Astrocyte (in vitro differentiated cells and primary cell): ENCODE measurements at regions not wholly inside any gene's neighbourhood (a gene's known extent, or its start where the extent isn't known, plus 50 kb on each side); places are given as distances from the start of the nearest gene placed in this dataset.

Experiments used
- DNase-seq: peaks from one replicate; pipeline ENCODE4 v3.0.0-alpha.2; 2010; ENCODE audit warnings: low read depth
- FAIRE-seq: peaks from 2 replicates; lab custom pipeline; 2011; peaks lifted over from hg19 to GRCh38; lab: Jason Lieb, UNC
- H2AFZ ChIP-seq: 2 replicates; pipeline ENCODE4 v1.6.0; 2012; ENCODE audit warnings: low read depth, low read length, inconsistent platforms
- H3K27ac ChIP-seq: 2 replicates; pipeline ENCODE4 v1.5.1; 2011; ENCODE audit warnings: low read depth, low read length, inconsistent platforms
- H3K27me3 ChIP-seq: 2 replicates; pipeline ENCODE4 v1.6.0; 2011; ENCODE audit warnings: low read length, inconsistent platforms; ENCODE audit not compliant: insufficient read depth
- H3K36me3 ChIP-seq: 2 replicates; pipeline ENCODE4 v1.5.1; 2011; ENCODE audit warnings: low read length, inconsistent platforms; ENCODE audit not compliant: insufficient read depth
- H3K4me1 ChIP-seq: 2 replicates; pipeline ENCODE4 v1.5.1; 2011; ENCODE audit warnings: low read length, inconsistent platforms; ENCODE audit not compliant: insufficient read depth
- H3K4me2 ChIP-seq: 2 replicates; pipeline ENCODE4 v1.6.0; 2012; ENCODE audit warnings: low read length, inconsistent platforms
- H3K4me3 ChIP-seq: 2 replicates; pipeline ENCODE4 v1.5.1; 2011; ENCODE audit warnings: low read depth, mild to moderate bottlenecking, low read length, inconsistent platforms; ENCODE audit not compliant: insufficient read depth
- H3K79me2 ChIP-seq: 2 replicates; pipeline ENCODE4 v1.6.0; 2012; ENCODE audit warnings: mild to moderate bottlenecking, low read length, inconsistent platforms; ENCODE audit not compliant: insufficient read depth
- H3K9ac ChIP-seq: 2 replicates; pipeline ENCODE4 v1.6.0; 2012; ENCODE audit warnings: mild to moderate bottlenecking, low read length, inconsistent platforms
- H3K9me3 ChIP-seq: 2 replicates; pipeline ENCODE4 v1.5.1; 2012; ENCODE audit warnings: low read depth, mild to moderate bottlenecking, low read length, inconsistent platforms; ENCODE audit not compliant: insufficient read depth
- H4K20me1 ChIP-seq: 2 replicates; pipeline ENCODE4 v1.6.0; 2012; ENCODE audit warnings: low read length, inconsistent platforms; ENCODE audit not compliant: insufficient read depth
- H3K27ac Mint-ChIP-seq: one replicate; pipeline ENCODE4 v1.8.0; 2021; ENCODE audit warnings: mild to moderate bottlenecking, mixed read lengths; ENCODE audit not compliant: unreplicated experiment
- H3K27me3 Mint-ChIP-seq: one replicate; pipeline ENCODE4 v1.8.0; 2021; ENCODE audit warnings: low read depth, mixed read lengths; ENCODE audit not compliant: unreplicated experiment
- H3K36me3 Mint-ChIP-seq: one replicate; pipeline ENCODE4 v1.8.0; 2021; ENCODE audit warnings: low read depth, mixed read lengths; ENCODE audit not compliant: unreplicated experiment
- H3K4me1 Mint-ChIP-seq: one replicate; pipeline ENCODE4 v1.8.0; 2021; ENCODE audit warnings: low read depth, mixed read lengths; ENCODE audit not compliant: unreplicated experiment
- H3K4me3 Mint-ChIP-seq: one replicate; pipeline ENCODE4 v1.8.0; 2021; ENCODE audit warnings: mild to moderate bottlenecking, moderate library complexity, mixed read lengths; ENCODE audit not compliant: unreplicated experiment
- H3K9me3 Mint-ChIP-seq: one replicate; pipeline ENCODE4 v1.8.0; 2021; ENCODE audit warnings: mild to moderate bottlenecking, mixed read lengths; ENCODE audit not compliant: unreplicated experiment
- EZH2 ChIP-seq: IDR thresholded peaks from 2 replicates; pipeline ENCODE4 v1.6.1; 2012; ENCODE audit warnings: mild to moderate bottlenecking, low read length, inconsistent platforms; ENCODE audit not compliant: insufficient read depth
- TF ChIP-seq, protein P1 (sequence below): IDR thresholded peaks from 2 replicates; pipeline ENCODE4 v1.5.1; 2011; ENCODE audit warnings: low read depth, mild to moderate bottlenecking, inconsistent platforms, low read length, moderate library complexity; ENCODE audit not compliant: insufficient read depth

DNA sequence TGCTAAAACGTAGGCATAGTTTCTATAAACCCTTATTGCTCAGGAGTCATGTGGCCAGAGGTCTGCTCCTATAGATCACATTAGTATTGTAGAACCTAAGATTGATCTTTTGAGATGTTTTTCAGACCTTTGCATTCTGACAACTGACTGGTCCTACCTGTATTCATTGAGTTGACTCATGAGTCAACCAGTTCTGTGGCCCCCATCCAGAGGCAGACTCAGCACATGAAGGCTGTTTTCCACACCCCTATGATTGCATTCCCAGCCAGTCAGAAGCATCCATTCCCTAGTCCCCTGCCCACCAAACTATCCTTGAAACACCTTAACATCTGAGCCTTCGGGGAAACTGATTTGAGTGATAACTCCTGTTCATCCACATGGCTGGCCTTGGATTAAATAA is 451.7 kb downstream of the SIPA1L2 start:
- no peaks in the 10 kb centered on the region for H3K4me1 ChIP-seq
- no peaks in the 10 kb centered on the region for H4K20me1 ChIP-seq
- H3K36me3 ChIP-seq, result no peaks in the 10 kb centered on the region
- DNase-seq (no peak), FAIRE-seq (no peak)
- no peaks in the 10 kb centered on the region for H3K27me3 ChIP-seq
- TF ChIP-seq EZH2, result no peak
- TF ChIP-seq, protein P1, sequence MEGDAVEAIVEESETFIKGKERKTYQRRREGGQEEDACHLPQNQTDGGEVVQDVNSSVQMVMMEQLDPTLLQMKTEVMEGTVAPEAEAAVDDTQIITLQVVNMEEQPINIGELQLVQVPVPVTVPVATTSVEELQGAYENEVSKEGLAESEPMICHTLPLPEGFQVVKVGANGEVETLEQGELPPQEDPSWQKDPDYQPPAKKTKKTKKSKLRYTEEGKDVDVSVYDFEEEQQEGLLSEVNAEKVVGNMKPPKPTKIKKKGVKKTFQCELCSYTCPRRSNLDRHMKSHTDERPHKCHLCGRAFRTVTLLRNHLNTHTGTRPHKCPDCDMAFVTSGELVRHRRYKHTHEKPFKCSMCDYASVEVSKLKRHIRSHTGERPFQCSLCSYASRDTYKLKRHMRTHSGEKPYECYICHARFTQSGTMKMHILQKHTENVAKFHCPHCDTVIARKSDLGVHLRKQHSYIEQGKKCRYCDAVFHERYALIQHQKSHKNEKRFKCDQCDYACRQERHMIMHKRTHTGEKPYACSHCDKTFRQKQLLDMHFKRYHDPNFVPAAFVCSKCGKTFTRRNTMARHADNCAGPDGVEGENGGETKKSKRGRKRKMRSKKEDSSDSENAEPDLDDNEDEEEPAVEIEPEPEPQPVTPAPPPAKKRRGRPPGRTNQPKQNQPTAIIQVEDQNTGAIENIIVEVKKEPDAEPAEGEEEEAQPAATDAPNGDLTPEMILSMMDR, result no peak
- no peak overlapping the region for H3K27ac ChIP-seq
- H3K27me3 Mint-ChIP-seq, result peaks cover 19% of the 10 kb centered on the region
- H3K36me3 Mint-ChIP-seq, result no peaks in the 10 kb centered on the region
- no peak overlapping the region for H3K9ac ChIP-seq
- H3K4me1 Mint-ChIP-seq, result peaks cover 4% of the 10 kb centered on the region
- H3K79me2 ChIP-seq, result no peaks in the 10 kb centered on the region
- H3K27ac Mint-ChIP-seq, result no peak overlapping the region
- H3K9me3 ChIP-seq, result no peaks in the 10 kb centered on the region
- H3K4me3 ChIP-seq, result no peak overlapping the region
- no peak overlapping the region for H3K4me3 Mint-ChIP-seq
- H2AFZ ChIP-seq, result no peak overlapping the region
- H3K9me3 Mint-ChIP-seq, result peaks cover 5% of the 10 kb centered on the region
- H3K4me2 ChIP-seq, result no peak overlapping the region

DNA sequence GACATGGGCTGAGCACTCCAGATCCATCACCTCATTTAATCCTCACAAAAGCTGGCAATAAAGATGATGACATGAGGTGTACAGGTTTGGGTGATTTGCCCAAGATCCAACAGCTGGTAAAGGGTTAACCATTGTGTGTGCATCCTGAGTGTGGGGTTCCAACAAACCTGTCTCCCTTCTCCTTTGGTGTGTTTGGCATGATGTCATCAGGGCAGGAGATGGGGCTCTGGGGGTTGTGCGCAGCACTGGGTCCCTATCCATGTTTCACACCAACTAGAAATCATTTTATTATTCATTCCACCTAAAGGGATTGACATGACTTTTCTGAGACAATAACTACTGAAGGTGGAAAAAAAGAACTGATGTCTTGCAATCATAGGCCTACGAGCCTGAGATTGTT is 452.5 kb downstream of the SIPA1L2 start:
- peaks cover 4% of the 10 kb centered on the region for H3K9me3 Mint-ChIP-seq
- H3K36me3 Mint-ChIP-seq, result no peaks in the 10 kb centered on the region
- DNase-seq (no peak), FAIRE-seq (no peak)
- Histone ChIP-seq H3K9ac (no peak overlapping the region), H3K27ac (no peak overlapping the region), H3K4me3 (no peak overlapping the region), H3K9me3 (no peaks in the 10 kb centered on the region), H3K79me2 (no peaks in the 10 kb centered on the region), H3K4me1 (no peaks in the 10 kb centered on the region), H4K20me1 (no peaks in the 10 kb centered on the region), H3K4me2 (no peak overlapping the region), H3K27me3 (no peaks in the 10 kb centered on the region), H3K36me3 (no peaks in the 10 kb centered on the region), H2AFZ (no peak overlapping the region)
- peaks cover 13% of the 10 kb centered on the region for H3K27me3 Mint-ChIP-seq
- H3K4me1 Mint-ChIP-seq, result peaks cover 4% of the 10 kb centered on the region
- no peak for TF ChIP-seq EZH2
- TF ChIP-seq, protein P1, result no peak
- H3K27ac Mint-ChIP-seq, result no peak overlapping the region
- H3K4me3 Mint-ChIP-seq, result no peak overlapping the region

DNA sequence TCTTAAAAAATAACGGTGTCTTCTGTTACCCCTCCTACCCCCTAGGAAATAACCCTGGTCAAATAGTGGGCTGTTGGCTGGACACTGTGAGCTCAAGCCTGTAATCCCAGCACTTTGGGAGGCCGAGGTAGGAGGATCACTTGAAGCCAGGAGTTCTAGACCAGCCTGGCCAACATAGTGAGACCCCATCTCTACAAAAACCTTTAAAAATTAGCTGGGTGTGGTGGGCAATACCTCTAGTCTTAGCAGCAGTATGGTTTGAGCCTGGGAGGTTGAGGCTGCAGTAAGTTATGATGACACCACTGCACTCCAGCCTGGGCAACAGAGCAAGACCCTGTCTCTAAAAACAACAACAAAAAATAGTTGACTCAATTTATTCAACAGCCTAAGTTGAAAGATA is 453.7 kb downstream of the SIPA1L2 start:
- Mint-ChIP-seq H3K27ac (no peak overlapping the region), H3K27me3 (peaks cover 4% of the 10 kb centered on the region), H3K36me3 (no peaks in the 10 kb centered on the region), H3K4me1 (peaks cover 4% of the 10 kb centered on the region), H3K4me3 (no peak overlapping the region), H3K9me3 (peaks cover 4% of the 10 kb centered on the region)
- FAIRE-seq (no peak), DNase-seq (no peak)
- Histone ChIP-seq H3K27me3 (no peaks in the 10 kb centered on the region), H2AFZ (no peak overlapping the region), H3K4me2 (no peak overlapping the region), H3K36me3 (no peaks in the 10 kb centered on the region), H3K9me3 (no peaks in the 10 kb centered on the region), H3K4me1 (no peaks in the 10 kb centered on the region), H3K79me2 (no peaks in the 10 kb centered on the region), H3K9ac (no peak overlapping the region), H3K27ac (no peak overlapping the region), H3K4me3 (no peak overlapping the region), H4K20me1 (no peaks in the 10 kb centered on the region)
- no peak for TF ChIP-seq EZH2
- TF ChIP-seq, protein P1, result no peak
